ENCODE measurements at regions not wholly inside any gene's neighbourhood (a gene's known extent, or its start where the extent isn't known, plus 50 kb on each side); places are given as distances from the start of the nearest gene placed in this dataset.

GRCh38 chr6:168730931-168731716, 290.1 kb downstream of the SMOC2 start:
- Histone ChIP-seq H3K4me3 (no peak overlapping the region), H3K36me3 (no peaks in the 10 kb centered on the region), H3K27ac (no peak overlapping the region), H3K27me3 (peaks cover 23% of the 10 kb centered on the region), H3K9me3 (no peaks in the 10 kb centered on the region), H3K4me1 (no peaks in the 10 kb centered on the region)
- DNase-seq (no peak), ATAC-seq (no peak)
- no peak for TF ChIP-seq CTCF (IDR thresholded peaks at IDR 0.05)
- intact Hi-C loops (cut with DNase I): no loop called here

DNA sequence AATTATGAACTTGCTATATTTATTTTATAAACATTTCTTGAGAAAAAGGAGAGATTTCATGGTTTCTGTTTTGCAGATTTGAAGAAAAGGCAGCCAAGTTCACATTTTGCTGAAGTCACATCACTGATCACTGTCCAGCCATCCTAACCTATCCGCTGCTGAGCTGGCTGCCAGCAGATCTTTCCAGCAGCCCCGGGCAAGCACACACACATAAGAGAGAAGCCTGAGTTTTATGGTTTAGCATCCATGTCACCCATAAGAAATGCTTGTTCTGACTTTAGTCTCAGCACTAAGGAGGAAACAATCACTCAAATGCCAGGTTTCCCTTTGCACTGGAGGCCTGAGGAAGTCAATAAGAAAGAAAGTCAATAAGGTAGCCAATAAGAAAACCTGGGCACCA, 287.1 kb downstream of the SMOC2 start:
- TF ChIP-seq CTCF (IDR thresholded peaks at IDR 0.05): no peak
- no peak for ATAC-seq
- peaks cover 38% of the 10 kb centered on the region for H3K27me3 ChIP-seq
- intact Hi-C loops (cut with DNase I): no loop called here
- no peaks in the 10 kb centered on the region for H3K36me3 ChIP-seq
- no peaks in the 10 kb centered on the region for H3K4me1 ChIP-seq
- no peak for DNase-seq
- H3K4me3 ChIP-seq: no peak overlapping the region
- no peaks in the 10 kb centered on the region for H3K9me3 ChIP-seq
- H3K27ac ChIP-seq: no peak overlapping the region

DNA sequence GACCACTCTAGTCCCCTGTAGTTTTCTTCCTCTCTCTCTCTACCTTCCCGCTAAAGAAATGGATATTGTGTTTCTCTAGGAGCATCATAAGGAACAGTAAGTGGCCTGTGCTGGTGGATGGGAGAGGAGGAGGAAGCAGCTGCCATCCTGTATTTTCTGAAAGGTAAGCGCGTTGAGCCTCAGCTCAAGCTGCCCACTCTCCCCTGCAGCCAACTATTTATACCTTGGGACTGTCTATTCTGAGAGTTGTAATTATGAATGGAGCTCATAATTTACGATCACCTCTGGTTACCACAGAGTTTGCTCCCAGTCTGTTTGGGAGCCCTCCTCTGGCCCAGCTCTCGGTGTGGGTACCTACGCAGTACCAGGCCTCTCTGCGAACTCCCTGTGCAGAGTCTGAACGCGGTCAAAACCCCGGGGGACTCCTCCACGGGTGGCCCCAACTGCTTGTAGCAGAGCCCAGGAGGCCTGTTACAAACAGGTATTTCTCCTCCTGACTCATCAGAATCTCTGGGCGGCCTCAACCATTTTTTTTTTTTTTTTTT, 285.4 kb downstream of the SMOC2 start:
- ATAC-seq: no peak
- Histone ChIP-seq H3K27ac (no peak overlapping the region), H3K4me3 (no peak overlapping the region), H3K9me3 (no peaks in the 10 kb centered on the region), H3K36me3 (no peaks in the 10 kb centered on the region), H3K27me3 (peaks cover 38% of the 10 kb centered on the region), H3K4me1 (no peaks in the 10 kb centered on the region)
- TF ChIP-seq CTCF (IDR thresholded peaks at IDR 0.05): no peak
- intact Hi-C loops (cut with DNase I): no loop called here
- DNase-seq: no peak

- no peak for DNase-seq
- no peak for TF ChIP-seq CTCF (IDR thresholded peaks at IDR 0.05)
- ATAC-seq: no peak
- Histone ChIP-seq H3K27ac (no peak overlapping the region), H3K36me3 (no peaks in the 10 kb centered on the region), H3K4me3 (no peak overlapping the region), H3K4me1 (no peaks in the 10 kb centered on the region), H3K9me3 (no peaks in the 10 kb centered on the region), H3K27me3 (peaks cover 34% of the 10 kb centered on the region)
- intact Hi-C loops (cut with DNase I): no loop called here
Measured at GRCh38 chr6:168725802-168726201, 284.8 kb downstream of the SMOC2 start.

DNA sequence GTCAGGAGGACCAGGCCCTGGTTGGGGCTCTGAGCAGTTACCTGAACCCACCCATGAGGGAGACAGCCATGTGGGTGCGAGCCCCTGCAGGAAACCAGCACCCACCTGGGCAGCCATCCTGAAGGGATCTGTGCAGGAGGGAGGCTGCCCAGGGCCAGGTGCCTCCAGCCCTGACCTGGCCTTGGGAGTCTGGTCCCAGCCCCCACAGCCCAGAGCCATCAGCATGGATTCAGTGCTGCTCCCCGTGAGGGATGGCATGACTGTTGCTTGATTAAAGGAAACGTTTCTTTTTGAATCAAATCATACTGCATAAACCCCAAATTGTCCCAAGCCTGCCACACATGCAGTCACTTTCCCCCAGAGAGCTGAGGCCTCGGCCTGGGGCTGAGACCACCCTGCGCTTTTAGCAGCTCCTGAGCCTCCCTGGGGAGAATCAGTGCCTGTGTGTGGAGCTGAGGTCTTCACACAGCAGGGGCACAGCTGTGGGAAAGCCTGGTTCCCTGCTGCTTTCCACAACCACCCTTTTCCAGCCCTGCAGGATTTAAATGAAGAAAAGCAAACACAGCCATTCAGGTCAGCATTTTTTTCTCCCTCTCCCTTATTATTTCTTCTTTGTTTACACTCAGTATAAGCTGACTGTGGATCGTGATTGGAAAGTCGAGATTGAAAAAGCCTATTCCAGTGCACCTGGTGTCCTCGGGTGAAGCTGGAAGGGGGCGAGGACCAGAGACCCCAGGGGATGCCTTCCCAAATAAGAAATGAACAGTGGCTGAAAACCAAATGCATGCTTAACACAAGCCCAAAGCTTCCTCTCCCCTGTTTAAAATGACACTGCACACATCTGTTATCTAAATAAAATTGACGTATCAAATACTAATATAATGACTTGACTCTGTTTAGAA, 283.9 kb downstream of the SMOC2 start:
- no peak for ATAC-seq
- H3K4me3 ChIP-seq: no peak overlapping the region

More for the DNA sequence above, 283.9 kb downstream of the SMOC2 start:
- H3K4me1 ChIP-seq: no peaks in the 10 kb centered on the region
- no peak for DNase-seq
- no peaks in the 10 kb centered on the region for H3K36me3 ChIP-seq
- no peak overlapping the region for H3K27ac ChIP-seq
- H3K27me3 ChIP-seq: peaks cover 32% of the 10 kb centered on the region
- no peak for TF ChIP-seq CTCF (IDR thresholded peaks at IDR 0.05)
- intact Hi-C loops (cut with DNase I): no loop called here
- H3K9me3 ChIP-seq: no peaks in the 10 kb centered on the region
